Panc1 (cell line): ENCODE measurements at regions not wholly inside any gene's neighbourhood (a gene's known extent, or its start where the extent isn't known, plus 50 kb on each side); places are given as distances from the start of the nearest gene placed in this dataset.

Experiments
- ATAC-seq: fragments of 200-7000 bp; cut with Tn5 transposase; 2 replicates; pipeline ENCODE4 v1.9.1; 2020; ENCODE audit warnings: mild to moderate bottlenecking, moderate library complexity
- BruUV-seq: library from RNA; stranded (reverse); fragments of 400-500 nt; replicated peaks from 2 replicates; lab custom pipeline; 2021; lab: Mats Ljungman, UMichigan
- CTCF ChIA-PET: fragments of 300-600 bp; sonication (Branson Sonifier 250); formaldehyde crosslinking; loops from one replicate; lab custom pipeline; 2022; ENCODE audit warnings: antibody characterized with exemption; lab: Charles Lee
- POLR2A ChIA-PET: fragments of 300-600 bp; sonication (Branson Sonifier 250); formaldehyde crosslinking; loops from one replicate; lab custom pipeline; 2022; ENCODE audit warnings: antibody characterized with exemption; lab: Charles Lee
- DNase-seq: peaks from one replicate; pipeline ENCODE4 v3.0.0-alpha.2; 2010; ENCODE audit warnings: low read depth, low spot score
- H3K27ac ChIP-seq: 2 replicates; pipeline ENCODE4 v1.5.1; 2011; ENCODE audit warnings: mild to moderate bottlenecking, low read length, inconsistent platforms
- H3K27me3 ChIP-seq: fragments of 200-500 bp; sonication (Bioruptor generic); 2 replicates; pipeline ENCODE4 v1.6.0; 2014; ENCODE audit warnings: low read length, inconsistent platforms; ENCODE audit not compliant: control insufficient read depth, insufficient read depth
- H3K36me3 ChIP-seq: fragments of 200-500 bp; sonication (Bioruptor generic); 2 replicates; pipeline ENCODE4 v1.5.1; 2014; ENCODE audit warnings: inconsistent platforms, mild to moderate bottlenecking, low read length, moderate library complexity; ENCODE audit not compliant: control insufficient read depth, insufficient read depth
- H3K4me1 ChIP-seq: 2 replicates; pipeline ENCODE4 v1.5.1; 2011; ENCODE audit warnings: inconsistent platforms, mild to moderate bottlenecking, low read length, moderate library complexity; ENCODE audit not compliant: control insufficient read depth, insufficient read depth
- H3K4me3 ChIP-seq, 2 experiments: 2 replicates each; pipeline ENCODE4 v1.5.1; 2011 to 2012; ENCODE audit warnings: low read depth in 2 of 2, low read length in 2 of 2, mild to moderate bottlenecking in 2 of 2, inconsistent platforms in 1 of 2, moderate library complexity in 1 of 2
- H3K9me3 ChIP-seq: fragments of 200-500 bp; sonication (Bioruptor generic); 2 replicates; pipeline ENCODE4 v1.5.1; 2014; ENCODE audit warnings: low read depth, mild to moderate bottlenecking, inconsistent platforms, low read length, moderate library complexity; ENCODE audit not compliant: control insufficient read depth, insufficient read depth
- CTCF ChIP-seq: fragments of 450-650 bp; IDR thresholded peaks from 2 replicates; pipeline ENCODE4 v1.5.1; 2017; ENCODE audit warnings: mild to moderate bottlenecking
- POLR2AphosphoS5 ChIP-seq: IDR thresholded peaks from 2 replicates; pipeline ENCODE4 v1.6.1; 2012; ENCODE audit warnings: mild to moderate bottlenecking, low read depth, low read length, moderate library complexity
- REST ChIP-seq, 2 experiments: IDR thresholded peaks; 2 replicates each; pipeline ENCODE4 v1.6.1; 2011 to 2012; ENCODE audit warnings: low read depth in 2 of 2, control low read depth in 1 of 2, low read length in 1 of 2, mild to moderate bottlenecking in 1 of 2, moderate library complexity in 1 of 2; ENCODE audit not compliant: insufficient read depth in 1 of 2
- SIN3A ChIP-seq: IDR thresholded peaks from 2 replicates; pipeline ENCODE4 v1.6.1; 2012; ENCODE audit warnings: low read depth, mild to moderate bottlenecking, low read length, moderate library complexity, borderline replicate concordance; ENCODE audit not compliant: insufficient read depth
- TCF7L2 ChIP-seq: IDR thresholded peaks from 2 replicates; pipeline ENCODE4 v1.6.1; 2011; ENCODE audit warnings: mild to moderate bottlenecking, low read depth, low read length, inconsistent platforms
- in situ Hi-C: cut with HindIII; loops from 2 replicates; pipeline ENCODE4 v1.10.0; 2016; ENCODE audit warnings: low sequenced_read_pairs, low pct_unique_long_range_greater_than_20kb
- intact Hi-C: fragments of 100-400 bp; cut with micrococcal nuclease; formaldehyde crosslinking; loops from one replicate; pipeline ENCODE4 v1.10.0; 2022; ENCODE audit not compliant: unreplicated experiment

DNA sequence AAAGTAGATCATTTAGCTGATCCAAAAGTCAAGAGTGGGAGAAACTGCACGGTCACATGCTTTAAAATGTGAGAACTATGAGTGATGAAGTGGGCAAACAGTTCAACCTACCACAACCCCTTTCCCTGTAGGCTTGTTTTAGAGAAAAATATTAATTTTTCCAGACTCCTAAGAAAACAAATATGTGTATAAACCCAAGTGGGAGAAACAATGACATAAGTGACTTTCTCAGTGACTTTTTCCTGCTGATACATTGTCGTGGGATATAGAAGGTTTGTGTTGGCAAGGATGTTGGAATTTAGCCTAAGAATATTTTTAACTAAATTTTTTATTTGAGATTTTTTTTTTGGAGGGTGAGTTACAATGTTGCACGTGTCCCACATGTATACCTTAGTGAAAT lies 321.7 kb downstream of the FIGN start:
- no peak for ATAC-seq
- DNase-seq: no peak
- ChIA-PET POLR2A (no interaction called here), CTCF (no interaction called here)
- Histone ChIP-seq H3K4me1 (no peaks in the 10 kb centered on the region), H3K27ac (no peak overlapping the region), H3K36me3 (no peaks in the 10 kb centered on the region), H3K9me3 (no peaks in the 10 kb centered on the region), H3K27me3 (no peaks in the 10 kb centered on the region), H3K4me3 (no peak overlapping the region)
- BruUV-seq: no TSS peak
- TF ChIP-seq TCF7L2: no peak
- TF ChIP-seq REST (IDR thresholded peaks at IDR 0.05; ENCODE audit: insufficient read depth in 1 of 2, low read depth in 2 of 2, low read length in 1 of 2): no peak
- TF ChIP-seq CTCF: no peak
- no peak for TF ChIP-seq SIN3A
- no peak for TF ChIP-seq POLR2AphosphoS5
- intact Hi-C loops (no loop called here), in situ Hi-C loops (no loop called here)

- no peaks in the 10 kb centered on the region for H3K36me3 ChIP-seq
- TF ChIP-seq SIN3A (no peak), CTCF (no peak), POLR2AphosphoS5 (no peak), REST (IDR thresholded peaks at IDR 0.05; ENCODE audit: insufficient read depth in 1 of 2, low read depth in 2 of 2, low read length in 1 of 2) (no peak), TCF7L2 (no peak)
- no peaks in the 10 kb centered on the region for H3K9me3 ChIP-seq
- intact Hi-C loops: no loop called here
- H3K4me3 ChIP-seq: no peak overlapping the region
- BruUV-seq: no TSS peak
- in situ Hi-C loops: no loop called here
- ChIA-PET CTCF (no interaction called here), POLR2A (no interaction called here)
- H3K27ac ChIP-seq: peak overlapping the region; percentile 51; the same call in 1 of the 2 replicates
- no peak for ATAC-seq
- DNase-seq: no peak
- no peaks in the 10 kb centered on the region for H3K27me3 ChIP-seq
- H3K4me1 ChIP-seq: no peaks in the 10 kb centered on the region; the same call in 1 of the 2 replicates
Measured at GRCh38 chr2:163407296-163407695, 328.5 kb downstream of the FIGN start.
